ENCODE measurements at regions not wholly inside any gene's neighbourhood (a gene's known extent, or its start where the extent isn't known, plus 50 kb on each side); places are given as distances from the start of the nearest gene placed in this dataset.

- no peak for DNase-seq (ENCODE audit: low read depth)
These were observed 59.0 kb upstream of the MED9 start for GRCh38 chr17:17417718-17418181.

DNA sequence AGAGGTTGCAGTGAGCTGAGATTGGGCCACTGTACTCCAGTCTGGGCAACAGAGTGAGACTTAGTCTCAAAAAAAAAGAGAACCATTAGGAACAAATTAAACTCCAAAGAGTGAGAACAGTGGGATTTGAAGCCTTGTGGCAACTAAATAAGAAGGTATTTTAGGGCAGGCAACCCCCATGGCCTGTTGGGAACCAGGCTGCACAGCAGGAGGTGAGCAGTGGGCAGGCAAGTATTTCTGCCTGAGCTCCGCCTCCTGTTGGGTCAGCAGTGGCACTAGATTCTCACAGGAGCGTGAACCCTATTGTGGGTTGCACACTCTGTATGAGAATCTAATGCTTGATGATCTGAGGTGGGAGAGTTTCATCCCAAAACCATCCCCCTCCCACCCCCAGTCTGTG, 57.6 kb upstream of the MED9 start:
- no peak for DNase-seq (ENCODE audit: low read depth)

DNA sequence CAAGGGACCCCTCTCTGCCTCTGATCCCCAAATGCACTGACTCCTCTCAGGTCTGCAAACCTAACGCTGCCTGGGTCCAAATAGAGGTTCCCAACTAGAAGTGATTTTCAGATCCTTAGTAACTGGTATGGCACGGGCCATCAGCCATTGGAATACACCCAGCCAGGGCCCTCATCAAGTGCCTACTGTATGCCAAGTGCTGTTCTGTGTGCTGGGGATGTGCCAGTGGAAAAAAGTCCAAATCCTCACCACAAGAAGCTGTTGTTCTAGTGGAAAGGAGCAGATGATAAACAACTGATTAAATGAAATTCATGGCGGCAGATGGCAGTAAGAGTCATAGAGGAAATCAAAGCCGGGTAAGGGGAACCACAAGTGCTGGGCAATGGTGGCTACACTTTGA, 57.2 kb upstream of the MED9 start:
- no peak for DNase-seq (ENCODE audit: low read depth)

- DNase-seq (ENCODE audit: low read depth): no peak
These were observed 56.7 kb upstream of the MED9 start for GRCh38 chr17:17420082-17420481.

DNA sequence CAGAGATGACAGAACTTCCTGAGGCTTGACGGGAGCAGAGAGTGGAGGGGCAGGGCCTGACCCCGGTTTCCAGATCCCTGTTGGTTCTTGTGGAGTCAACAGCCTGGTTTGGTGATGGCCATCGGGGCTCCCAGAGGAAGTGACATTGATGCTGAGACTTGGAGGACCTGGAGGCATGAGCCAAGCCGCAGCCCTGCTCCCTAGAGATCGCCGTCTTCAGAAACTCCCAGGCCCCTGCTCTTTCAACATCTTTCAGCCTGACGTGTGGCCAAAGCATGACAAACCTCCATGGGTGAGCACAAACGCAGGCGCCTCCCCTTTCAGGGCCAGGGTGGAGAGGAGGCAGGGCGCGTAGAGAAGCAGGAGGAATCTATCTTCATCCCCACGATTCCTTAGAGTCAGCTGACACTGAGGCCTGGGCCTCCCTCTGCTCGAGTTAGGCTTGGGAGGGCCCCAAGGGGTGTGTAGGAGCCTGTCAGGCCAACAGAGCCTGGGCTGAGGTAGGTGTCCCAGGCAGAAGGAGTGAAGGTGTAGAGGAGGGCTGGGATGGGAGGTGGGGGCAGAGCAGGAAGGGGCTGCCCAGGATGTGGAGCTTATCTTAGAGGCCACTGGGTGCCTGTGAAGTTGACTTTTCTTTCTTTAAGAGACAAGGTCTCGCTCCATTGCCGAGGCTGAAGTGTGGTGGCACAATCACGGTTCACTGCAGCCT, 56.1 kb upstream of the MED9 start:
- no peak for DNase-seq (ENCODE audit: low read depth)

DNA sequence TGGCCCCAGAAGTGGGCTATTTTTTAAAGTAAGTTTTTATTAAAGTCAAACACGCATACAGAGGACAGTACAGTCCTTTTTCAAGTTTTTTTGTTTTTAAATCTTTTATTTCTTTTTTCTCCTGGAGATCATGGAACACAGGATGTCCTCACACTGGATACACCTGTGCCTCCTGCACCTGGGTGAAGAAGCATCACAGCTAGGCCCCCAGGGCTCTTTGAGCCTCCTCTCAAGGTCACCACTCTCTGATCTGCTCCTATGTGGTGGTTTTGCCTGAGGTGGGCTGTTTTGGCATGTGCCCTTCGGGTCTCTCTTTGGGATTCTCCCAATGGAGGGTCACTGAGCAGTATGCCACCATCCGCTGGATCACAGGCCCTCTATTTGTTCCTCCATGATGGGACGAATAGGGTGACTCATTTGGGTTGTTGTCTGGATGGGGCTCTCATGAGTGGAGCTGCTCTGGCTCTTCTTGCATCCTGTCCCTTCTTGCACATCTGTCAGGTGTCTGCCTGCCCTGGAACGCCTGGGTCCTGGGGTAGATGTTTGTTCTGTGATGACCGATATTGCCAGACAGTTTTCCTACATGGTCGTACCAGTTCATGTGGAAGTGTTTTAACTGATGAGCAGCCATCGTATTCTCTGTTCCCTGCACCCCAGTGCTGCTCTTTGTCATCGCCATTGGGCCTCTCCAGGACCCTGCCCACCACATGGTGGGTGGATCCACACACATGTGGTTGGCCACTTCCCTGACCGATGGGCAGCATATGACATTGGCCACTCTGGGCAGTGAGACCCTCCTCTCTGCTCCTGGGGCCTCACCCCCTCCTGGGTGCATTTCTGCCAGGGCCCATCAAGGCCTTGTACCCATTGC, 55.2 kb upstream of the MED9 start:
- no peak for DNase-seq (ENCODE audit: low read depth)

- DNase-seq (ENCODE audit: low read depth): no peak
These were observed 54.6 kb upstream of the MED9 start for GRCh38 chr17:17422217-17422610.

DNA sequence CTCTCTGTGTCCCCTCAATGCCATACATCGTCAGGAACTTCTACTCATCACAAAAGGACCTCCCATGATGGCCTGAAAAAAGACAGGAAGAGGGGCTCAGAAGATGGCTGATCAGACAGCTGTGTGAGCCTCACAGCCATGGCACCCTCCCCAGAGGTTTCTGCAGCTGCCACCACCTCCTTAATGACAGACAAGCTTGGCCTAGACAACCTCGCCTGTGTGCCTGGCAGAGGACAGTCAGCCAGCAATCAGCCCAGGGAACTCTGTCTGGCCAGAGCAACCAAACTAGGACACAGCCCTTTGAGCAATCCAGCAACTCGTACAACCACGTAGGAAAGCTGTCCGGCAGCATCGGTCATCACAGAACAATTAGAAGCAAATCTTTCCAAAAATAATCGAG, 54.2 kb upstream of the MED9 start:
- DNase-seq (ENCODE audit: low read depth): no peak

DNA sequence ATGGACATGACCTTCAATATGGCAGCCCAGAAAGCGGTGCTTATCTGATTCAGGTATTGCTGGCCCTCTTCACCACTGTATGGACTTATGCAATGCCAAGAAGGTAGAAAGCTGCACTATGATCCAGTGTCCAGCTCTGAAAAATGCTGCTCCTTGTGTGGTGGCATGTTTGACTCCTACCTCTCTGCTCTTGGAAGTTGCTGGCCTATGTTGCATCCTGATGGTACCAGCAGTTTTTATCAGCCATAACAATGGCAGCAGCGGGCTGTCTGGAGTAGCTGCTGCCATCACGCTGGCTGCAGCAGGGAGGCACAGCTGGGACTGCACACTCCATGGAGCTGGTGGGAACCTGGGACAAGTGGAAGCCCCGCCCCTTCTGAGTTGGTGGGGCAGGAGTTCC, 53.1 kb upstream of the MED9 start:
- no peak for DNase-seq (ENCODE audit: low read depth)

DNA sequence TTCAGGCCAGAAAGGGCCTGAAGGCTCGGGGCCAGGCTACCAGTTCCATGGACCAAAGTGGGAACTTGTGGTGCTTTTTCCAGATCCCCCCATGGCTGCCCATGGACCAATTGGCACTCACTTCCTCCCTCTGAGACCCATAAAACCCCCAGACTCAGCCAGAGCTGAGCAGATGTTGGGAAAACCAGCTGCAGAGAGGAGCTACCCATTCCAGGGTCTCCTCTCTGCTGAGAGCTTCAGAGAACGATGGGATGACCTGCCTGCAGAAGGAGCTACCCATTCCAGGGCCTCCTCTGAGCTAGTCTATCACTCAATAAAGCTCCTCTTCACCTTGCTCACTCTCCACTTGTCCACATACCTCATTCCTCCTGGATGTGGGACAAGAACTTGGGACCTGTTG, 52.2 kb upstream of the MED9 start:
- DNase-seq (ENCODE audit: low read depth): no peak

GRCh38 chr17:17425005-17425404, 51.8 kb upstream of the MED9 start:
- no peak for DNase-seq (ENCODE audit: low read depth)

DNA sequence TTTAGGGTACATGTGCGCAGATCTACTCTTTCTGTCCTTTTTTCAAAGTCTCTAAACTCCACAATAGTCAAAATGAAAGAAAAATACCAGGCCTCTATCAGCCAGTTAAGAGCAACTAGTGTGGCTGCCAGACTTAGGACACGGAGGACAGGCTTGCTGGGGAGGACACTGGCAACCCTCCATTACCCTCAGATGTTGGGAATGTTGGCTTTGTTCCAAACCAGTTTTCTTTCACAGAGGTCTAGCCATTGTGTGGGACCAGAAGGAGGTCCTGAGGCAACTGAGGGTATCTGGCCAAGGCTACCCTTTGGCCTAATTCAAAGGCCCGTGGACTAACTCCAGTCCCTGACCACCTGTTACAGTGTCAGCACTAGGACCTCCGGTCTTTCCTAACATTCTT, 51.2 kb upstream of the MED9 start:
- DNase-seq (ENCODE audit: low read depth): no peak

GRCh38 chr17:17426184-17426583, 50.6 kb upstream of the MED9 start:
- DNase-seq (ENCODE audit: low read depth): no peak

Data from stimulated activated CD8-positive, alpha-beta memory T cell treated with anti-CD3 and anti-CD28 coated beads, Interleukin-4, amount 100 ng/mL, for 24 hours (primary cell).